Ammon's horn (tissue), 1 donor: ENCODE measurements at regions not wholly inside any gene's neighbourhood (a gene's known extent, or its start where the extent isn't known, plus 50 kb on each side); places are given as distances from the start of the nearest gene placed in this dataset.
"Not testable (repeated sequence)": the region's sequence is repeated elsewhere in the genome, so short reads cannot be mapped to it uniquely, and the experiment has no call there.

Source experiments
- DNase-seq: peaks from one replicate; pipeline ENCODE4 v3.0.0-alpha.2; 2016; ENCODE audit warnings: low spot score

DNA sequence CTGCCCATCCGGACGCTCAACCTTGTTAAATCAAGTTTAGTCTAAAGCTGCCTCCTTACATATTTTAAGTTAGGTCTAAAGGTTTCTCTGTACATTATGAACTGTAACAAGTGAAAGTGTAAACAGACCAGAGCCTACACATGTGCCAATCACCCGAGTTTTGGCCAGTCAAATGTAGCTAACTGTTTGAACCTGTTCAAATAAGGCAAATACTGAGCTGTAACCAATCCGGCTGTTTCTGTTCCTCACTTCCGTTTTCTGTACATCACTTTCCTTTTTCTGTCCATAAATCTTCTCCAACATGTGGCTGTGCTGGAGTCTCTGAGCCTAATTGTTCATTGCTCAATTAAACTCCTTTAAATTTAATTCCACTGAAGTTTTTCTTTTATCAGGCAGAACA is 113.3 kb upstream of the SHISA3 start:
- DNase-seq = no peak

DNA sequence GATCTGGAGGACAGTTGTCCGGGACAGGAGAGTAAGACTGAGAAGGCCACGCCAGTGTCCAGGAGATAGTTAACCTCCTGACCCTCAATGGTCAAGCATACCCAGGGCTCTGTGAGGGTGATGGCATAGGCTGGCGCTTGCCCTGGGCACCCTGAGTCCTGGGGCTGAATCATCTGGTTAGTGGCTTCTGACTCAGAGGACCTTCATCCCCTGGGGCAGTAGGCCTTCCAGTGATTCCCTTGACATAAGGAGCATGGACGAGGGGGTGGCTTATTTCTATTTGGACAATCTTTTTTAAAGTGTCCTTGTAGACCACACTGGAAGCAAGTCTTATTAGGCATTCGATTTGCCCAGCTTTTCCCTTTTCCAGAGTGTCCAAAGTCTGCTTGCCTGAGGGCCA is 108.4 kb upstream of the SHISA3 start:
- not testable (repeated sequence) for DNase-seq

GRCh38 chr4:42292192-42292591 is 105.1 kb upstream of the SHISA3 start:
- peak; percentile 51 for DNase-seq

DNA sequence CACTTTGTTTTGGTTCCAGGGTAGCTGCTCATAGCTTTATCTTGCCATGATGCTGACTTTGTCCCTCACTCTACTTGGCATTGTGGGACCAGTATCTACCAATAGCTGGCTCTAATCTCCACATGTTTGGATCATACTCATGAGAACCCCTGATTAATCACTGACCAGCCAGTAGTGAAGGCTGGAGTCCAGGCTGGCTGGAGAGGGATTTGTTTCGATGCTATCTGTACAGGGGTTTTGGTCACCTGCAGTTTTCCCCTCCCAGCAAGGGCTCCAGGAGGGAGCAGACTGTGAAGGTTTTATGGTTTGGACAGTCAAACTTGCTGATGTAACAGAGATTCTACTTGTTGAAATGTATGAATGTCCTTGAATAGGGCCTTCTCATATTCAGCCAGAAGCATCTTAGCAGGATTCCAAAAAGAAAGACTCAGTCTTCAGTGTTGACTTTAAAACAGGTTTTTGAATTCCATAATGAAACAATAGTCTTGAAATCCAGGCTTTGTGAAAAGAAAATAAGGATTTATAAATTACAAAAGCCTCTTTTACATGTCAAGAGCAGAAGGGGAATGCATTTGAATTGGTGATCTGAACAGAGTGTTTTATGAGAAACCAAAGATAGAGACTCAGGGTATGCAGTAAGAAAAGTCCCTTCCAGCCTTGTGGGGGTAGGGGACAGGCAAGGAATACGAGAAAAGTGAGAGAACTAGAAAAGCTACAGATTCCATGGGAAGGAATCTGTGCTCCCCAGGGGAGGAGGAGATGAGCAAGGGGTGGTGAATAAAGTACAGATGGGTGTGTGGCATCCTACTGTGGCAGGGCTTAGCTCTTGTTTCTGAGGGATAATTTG is 103.1 kb upstream of the SHISA3 start:
- no peak for DNase-seq

DNA sequence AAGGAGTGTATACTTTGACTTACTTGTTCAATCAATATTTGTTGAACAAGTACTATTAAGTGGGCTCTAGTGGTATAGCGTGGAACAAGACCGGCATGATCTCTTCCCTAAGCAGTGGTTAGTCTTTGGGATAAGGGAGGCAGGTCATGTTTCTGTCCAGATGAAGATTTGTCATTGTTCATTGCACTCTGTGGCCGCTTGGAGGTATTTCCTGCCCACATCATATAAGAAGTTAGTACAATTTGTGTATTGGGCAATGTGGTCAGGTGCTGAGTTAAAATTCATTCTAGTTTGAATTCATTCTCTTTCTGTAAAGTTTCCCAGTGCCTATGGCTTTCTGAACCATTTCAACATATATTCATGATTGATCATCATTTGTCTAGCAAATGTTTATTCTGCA is 101.1 kb upstream of the SHISA3 start:
- DNase-seq = no peak

DNA sequence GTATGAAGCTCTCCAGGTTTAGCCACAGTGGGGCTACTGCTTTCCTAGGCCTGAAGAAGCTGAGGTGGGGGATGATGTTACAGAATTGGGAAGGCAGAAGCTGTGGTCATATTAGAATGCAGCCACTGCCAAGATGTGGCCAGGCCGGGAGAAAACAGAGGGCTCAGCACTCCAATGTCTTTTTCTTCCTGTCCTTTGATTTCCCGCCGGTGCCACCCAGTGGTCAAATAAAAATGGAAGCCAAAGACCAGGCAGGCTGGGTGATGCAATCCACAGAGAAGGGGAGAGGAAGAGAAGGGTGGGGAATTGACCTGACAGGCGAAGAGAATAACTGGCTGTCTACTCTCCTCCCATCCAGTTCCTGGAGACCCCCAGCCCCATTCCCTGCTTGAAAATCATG is 94.9 kb upstream of the SHISA3 start:
- DNase-seq = peak; percentile 60

GRCh38 chr4:42306221-42307109 is 90.8 kb upstream of the SHISA3 start:
- DNase-seq = no peak

- DNase-seq = no peak
These were observed 89.0 kb upstream of the SHISA3 start for GRCh38 chr4:42308247-42308646.

DNA sequence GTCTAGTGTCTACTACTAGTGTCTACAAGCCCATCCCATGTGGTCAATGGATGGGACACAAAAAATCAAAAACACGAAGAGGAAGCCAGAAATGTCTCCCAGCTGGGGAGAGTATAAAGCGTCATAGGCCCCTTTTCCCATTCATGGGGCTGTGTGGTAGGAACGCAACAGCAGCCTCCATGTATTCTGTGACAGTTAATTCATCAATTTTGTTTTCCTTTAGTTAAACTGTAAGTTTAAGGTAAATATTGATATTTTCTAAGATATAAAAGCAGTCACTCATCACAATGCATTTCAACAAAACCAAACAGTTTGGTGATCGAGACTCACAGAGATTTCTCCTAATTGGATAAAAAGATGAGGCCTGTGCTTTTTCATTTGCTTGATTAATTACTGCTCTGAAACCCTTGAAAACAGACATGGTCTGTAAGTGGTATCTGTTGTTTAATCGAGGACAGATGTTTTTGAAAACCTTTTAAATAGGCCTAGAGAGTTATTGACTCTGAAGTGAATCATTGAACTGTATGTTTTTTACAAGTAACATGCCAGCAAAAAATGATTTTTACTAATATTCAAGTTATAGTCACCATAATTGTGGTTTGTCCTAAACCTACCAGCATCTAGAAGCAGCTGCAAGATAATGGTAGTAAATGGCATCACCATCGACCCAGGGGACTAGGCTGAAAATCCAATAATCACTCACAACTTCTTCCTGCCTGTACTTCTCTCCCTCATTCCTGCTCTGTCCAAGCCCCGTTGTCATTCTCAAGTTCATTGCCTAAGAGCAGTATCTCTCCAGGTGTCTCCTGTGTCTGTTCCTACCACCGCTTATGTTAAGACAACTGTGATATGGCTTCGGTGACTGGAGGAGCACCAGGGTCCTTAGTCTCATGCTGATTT is 87.7 kb upstream of the SHISA3 start:
- no peak for DNase-seq

DNA sequence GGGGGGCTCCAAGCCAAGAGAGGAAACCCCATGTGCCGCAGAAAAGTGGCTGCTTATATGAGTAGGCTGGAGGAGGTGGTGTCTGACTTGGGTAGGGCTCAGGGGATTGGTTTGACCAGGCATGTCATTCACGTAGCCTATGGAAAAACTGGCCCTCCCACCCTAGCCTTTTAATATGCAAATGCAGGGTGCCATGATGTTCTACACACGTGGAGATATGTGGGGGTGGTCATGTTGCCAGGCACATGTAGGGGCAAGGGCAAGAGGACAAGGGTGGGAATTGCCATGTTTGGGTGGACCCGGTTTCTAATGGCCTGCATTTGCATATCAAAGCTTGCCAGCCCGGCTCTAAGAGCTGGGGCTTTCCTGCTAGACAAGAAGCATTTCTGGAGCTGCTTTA is 86.9 kb upstream of the SHISA3 start:
- no peak for DNase-seq

DNA sequence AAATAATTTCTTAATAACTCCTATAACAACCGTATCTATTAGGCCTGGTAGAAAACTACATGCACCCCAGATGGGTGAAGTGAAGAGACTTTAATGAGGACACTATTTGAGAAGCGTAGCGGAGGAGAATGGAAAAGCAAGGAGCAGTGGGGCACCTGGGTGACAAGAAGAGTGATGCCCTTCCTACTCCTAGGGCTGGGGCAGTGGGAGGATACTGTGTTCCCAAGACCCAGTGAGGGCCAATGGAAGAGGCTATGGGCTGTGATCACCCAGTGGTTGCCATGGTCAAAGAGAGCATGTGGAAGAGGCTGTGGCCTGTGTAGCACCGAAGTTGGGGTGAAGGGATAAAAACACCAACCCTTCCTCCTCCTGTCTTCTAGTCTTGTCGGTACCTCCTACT is 86.5 kb upstream of the SHISA3 start:
- no peak for DNase-seq

DNA sequence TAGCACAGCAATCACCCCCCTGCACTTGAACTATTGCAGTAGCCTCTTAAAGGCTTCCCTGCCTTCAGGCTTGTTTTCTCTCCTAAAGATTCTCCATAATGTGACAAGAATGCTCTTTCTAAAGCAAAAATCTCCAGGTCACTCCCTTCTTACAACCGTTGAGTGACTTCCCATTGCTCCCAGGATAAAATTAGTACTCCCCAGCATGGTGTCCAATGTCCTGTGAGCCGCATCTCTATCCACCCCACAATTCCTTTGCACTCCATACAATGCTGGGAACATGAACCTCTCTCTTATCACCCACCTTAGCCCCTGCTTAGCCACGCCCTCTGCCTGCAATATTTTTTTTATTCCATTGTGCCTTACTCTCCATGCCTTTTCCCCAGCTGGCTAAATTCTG is 85.7 kb upstream of the SHISA3 start:
- no peak for DNase-seq

DNA sequence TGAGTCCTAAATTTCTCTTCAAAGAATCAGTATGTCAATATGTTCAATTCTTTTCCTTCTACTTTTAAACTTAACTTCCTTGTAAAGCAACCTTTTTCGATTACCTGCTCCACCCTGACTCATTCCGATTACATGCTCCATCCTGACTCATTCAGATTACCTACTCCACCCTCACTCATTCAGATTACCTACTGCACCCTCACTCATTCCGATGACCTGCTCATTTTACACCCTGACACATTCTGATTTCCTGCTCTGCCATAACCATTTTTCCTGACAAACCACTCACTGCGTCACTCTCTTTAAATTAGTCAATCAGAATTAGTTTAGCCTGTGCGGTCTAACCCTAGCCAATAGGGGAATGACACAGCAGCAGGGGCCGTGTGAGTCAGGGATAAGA is 83.9 kb upstream of the SHISA3 start:
- not testable (repeated sequence) for DNase-seq

DNA sequence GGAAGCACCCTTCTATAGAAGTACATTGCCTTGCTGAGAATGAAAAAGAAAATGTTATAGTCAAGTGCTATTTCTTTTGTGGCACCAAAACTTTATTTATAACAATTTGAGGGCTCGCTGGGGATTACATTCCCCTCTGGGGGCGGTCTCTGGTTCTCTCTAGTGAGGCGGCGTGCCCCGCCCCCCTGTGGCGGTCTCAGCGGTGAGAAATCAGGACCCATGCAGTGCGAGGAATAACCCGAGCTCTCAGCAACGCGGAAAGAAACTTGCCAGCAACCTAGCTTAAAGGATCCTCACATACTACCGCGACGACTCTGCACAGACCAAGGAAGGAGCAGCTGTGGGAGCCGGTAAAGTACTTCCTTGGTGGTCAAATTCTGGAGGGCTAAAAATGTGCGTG is 83.4 kb upstream of the SHISA3 start:
- DNase-seq = no peak

GRCh38 chr4:42315231-42315630 is 82.1 kb upstream of the SHISA3 start:
- no peak for DNase-seq

DNA sequence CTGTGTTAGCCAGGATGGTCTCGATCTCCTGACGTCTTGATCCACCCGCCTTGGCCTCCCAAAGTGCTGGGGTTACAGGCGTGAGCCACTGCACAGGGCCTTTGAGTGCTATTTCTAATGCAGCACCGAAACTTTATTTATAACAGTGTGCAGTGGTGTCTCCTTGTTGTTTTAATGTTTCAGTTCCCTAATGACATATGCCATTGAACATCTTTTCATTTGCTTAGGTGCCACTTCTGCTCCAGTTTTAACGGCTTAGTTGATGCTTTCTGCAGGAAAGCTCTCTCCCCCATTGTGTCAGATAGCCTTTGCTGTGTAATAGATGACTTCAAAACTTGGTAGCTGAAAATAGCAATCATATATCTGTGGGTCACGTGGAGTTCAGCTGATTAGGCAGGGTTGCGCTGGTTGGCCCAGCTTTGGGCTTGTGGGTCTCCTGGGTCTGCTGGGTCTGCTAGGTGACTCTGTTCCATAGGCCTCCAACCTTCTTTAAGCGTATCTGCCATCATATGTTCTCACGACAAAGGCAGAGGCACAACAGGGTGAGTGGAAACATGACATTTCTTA is 76.4 kb upstream of the SHISA3 start:
- DNase-seq = no peak

GRCh38 chr4:42326040-42326439 is 71.2 kb upstream of the SHISA3 start:
- no peak for DNase-seq

GRCh38 chr4:42326524-42326923 is 70.8 kb upstream of the SHISA3 start:
- no peak for DNase-seq

- DNase-seq = no peak
These were observed 70.0 kb upstream of the SHISA3 start for GRCh38 chr4:42327323-42327722.

GRCh38 chr4:42328978-42329377 is 68.3 kb upstream of the SHISA3 start:
- DNase-seq = no peak

GRCh38 chr4:42329421-42329820 is 67.9 kb upstream of the SHISA3 start:
- no peak for DNase-seq
